Neural cell (in vitro differentiated cells): ENCODE measurements at regions not wholly inside any gene's neighbourhood (a gene's known extent, or its start where the extent isn't known, plus 50 kb on each side); places are given as distances from the start of the nearest gene placed in this dataset.

Experiments used
- H2AFZ ChIP-seq: fragments of 200-600, 300-800 bp; sonication (generic), shearing (Covaris generic); 2 replicates; pipeline ENCODE4 v1.6.0; 2014; ENCODE audit warnings: low read depth, mild to moderate bottlenecking, antibody characterized with exemption, low read length, moderate library complexity
- H3F3A ChIP-seq: fragments of 200-600 bp; shearing (Covaris generic); 2 replicates; pipeline ENCODE4 v1.6.1; 2016; ENCODE audit warnings: mild to moderate bottlenecking, moderate library complexity, mixed read lengths, antibody characterized with exemption, low read length; ENCODE audit not compliant: insufficient read depth, poor library complexity, severe bottlenecking
- H3K27ac ChIP-seq: fragments of 200-600, 300-800 bp; sonication (generic), shearing (Covaris generic); 2 replicates; pipeline ENCODE4 v1.5.1; 2014; ENCODE audit warnings: mild to moderate bottlenecking, low read length, moderate library complexity
- H3K27me3 ChIP-seq: fragments of 300-800, 200-600 bp; sonication (generic), shearing (Covaris generic); 2 replicates; pipeline ENCODE4 v1.6.0; 2014; ENCODE audit warnings: mild to moderate bottlenecking, low read depth, low read length, moderate library complexity; ENCODE audit not compliant: insufficient read depth
- H3K36me3 ChIP-seq: fragments of 300-800, 200-600 bp; sonication (generic), shearing (Covaris generic); 2 replicates; pipeline ENCODE4 v1.5.1; 2014; ENCODE audit warnings: mild to moderate bottlenecking, antibody characterized with exemption, low read length, moderate library complexity; ENCODE audit not compliant: insufficient read depth
- H3K4me2 ChIP-seq: fragments of 300-800, 200-600 bp; sonication (generic), shearing (Covaris generic); 2 replicates; pipeline ENCODE4 v1.6.0; 2014; ENCODE audit warnings: mild to moderate bottlenecking, low read length
- H3K4me3 ChIP-seq: fragments of 300-800, 200-600 bp; sonication (generic), shearing (Covaris generic); 2 replicates; pipeline ENCODE4 v1.5.1; 2014; ENCODE audit warnings: mild to moderate bottlenecking, low read length, moderate library complexity
- H3K79me2 ChIP-seq: fragments of 200-600 bp; shearing (Covaris generic); replicated peaks from 2 replicates; pipeline ENCODE4 v1.6.0; 2014; ENCODE audit warnings: mild to moderate bottlenecking, low read length, moderate library complexity; ENCODE audit not compliant: insufficient read depth
- H3K9ac ChIP-seq: fragments of 300-800, 200-600 bp; sonication (generic), shearing (Covaris generic); 2 replicates; pipeline ENCODE4 v1.6.1; 2016; ENCODE audit warnings: mild to moderate bottlenecking, low read length, mixed read lengths
- H3K9me2 ChIP-seq: fragments of 200-600 bp; shearing (Covaris generic); 2 replicates; pipeline ENCODE4 v1.6.1; 2016; ENCODE audit warnings: mild to moderate bottlenecking, low read length, mixed read lengths; ENCODE audit not compliant: insufficient read depth
- H3K9me3 ChIP-seq: fragments of 200-600, 300-800 bp; sonication (generic), shearing (Covaris generic); 2 replicates; pipeline ENCODE4 v1.6.1; 2016; ENCODE audit warnings: mild to moderate bottlenecking, mixed run types, low read length, moderate library complexity, mixed read lengths
- H4K20me1 ChIP-seq: fragments of 200-600 bp; shearing (Covaris generic); 2 replicates; pipeline ENCODE4 v1.6.1; 2016; ENCODE audit warnings: mild to moderate bottlenecking, mixed run types; ENCODE audit not compliant: insufficient read depth
- EP300 ChIP-seq: fragments of 450-650 bp; conservative IDR thresholded peaks from 2 replicates; pipeline ENCODE4 v1.6.1; 2014; ENCODE audit warnings: antibody characterized with exemption, mild to moderate bottlenecking, moderate library complexity; ENCODE audit not compliant: poor library complexity, severe bottlenecking
- EZH2 ChIP-seq: fragments of 200-600, 300-800 bp; shearing (Covaris generic), sonication (generic); IDR thresholded peaks from 2 replicates; pipeline ENCODE4 v1.6.1; 2014; ENCODE audit warnings: antibody characterized with exemption, low read length, borderline replicate concordance, mild to moderate bottlenecking; ENCODE audit not compliant: insufficient read depth, poor library complexity, severe bottlenecking
- MXI1 ChIP-seq: fragments of 450-650 bp; conservative IDR thresholded peaks from 2 replicates; pipeline ENCODE4 v1.6.1; 2014; ENCODE audit warnings: antibody characterized with exemption, mild to moderate bottlenecking; ENCODE audit not compliant: poor library complexity, severe bottlenecking
- POLR2AphosphoS5 ChIP-seq: IDR thresholded peaks from 2 replicates; pipeline ENCODE4 v1.6.1; 2012
- RAD21 ChIP-seq: fragments of 450-650 bp; conservative IDR thresholded peaks from 2 replicates; pipeline ENCODE4 v1.6.1; 2014; ENCODE audit warnings: antibody characterized with exemption, mild to moderate bottlenecking, moderate library complexity
- SMC3 ChIP-seq: fragments of 450-650 bp; conservative IDR thresholded peaks from 2 replicates; pipeline ENCODE4 v1.6.1; 2014; ENCODE audit warnings: antibody characterized with exemption, mild to moderate bottlenecking, moderate library complexity; ENCODE audit not compliant: poor library complexity
- TAF1 ChIP-seq: IDR thresholded peaks from 2 replicates; pipeline ENCODE4 v1.6.1; 2012; ENCODE audit warnings: low read depth
- TF ChIP-seq, protein P1 (sequence below): IDR thresholded peaks from 2 replicates; pipeline ENCODE4 v1.6.1; 2012; ENCODE audit warnings: borderline replicate concordance
- TF ChIP-seq, protein P2 (sequence below): fragments of 450-650 bp; IDR thresholded peaks from 2 replicates; pipeline ENCODE4 v1.5.1; 2014; ENCODE audit warnings: antibody characterized with exemption, mild to moderate bottlenecking, moderate library complexity; ENCODE audit not compliant: poor library complexity, severe bottlenecking

DNA sequence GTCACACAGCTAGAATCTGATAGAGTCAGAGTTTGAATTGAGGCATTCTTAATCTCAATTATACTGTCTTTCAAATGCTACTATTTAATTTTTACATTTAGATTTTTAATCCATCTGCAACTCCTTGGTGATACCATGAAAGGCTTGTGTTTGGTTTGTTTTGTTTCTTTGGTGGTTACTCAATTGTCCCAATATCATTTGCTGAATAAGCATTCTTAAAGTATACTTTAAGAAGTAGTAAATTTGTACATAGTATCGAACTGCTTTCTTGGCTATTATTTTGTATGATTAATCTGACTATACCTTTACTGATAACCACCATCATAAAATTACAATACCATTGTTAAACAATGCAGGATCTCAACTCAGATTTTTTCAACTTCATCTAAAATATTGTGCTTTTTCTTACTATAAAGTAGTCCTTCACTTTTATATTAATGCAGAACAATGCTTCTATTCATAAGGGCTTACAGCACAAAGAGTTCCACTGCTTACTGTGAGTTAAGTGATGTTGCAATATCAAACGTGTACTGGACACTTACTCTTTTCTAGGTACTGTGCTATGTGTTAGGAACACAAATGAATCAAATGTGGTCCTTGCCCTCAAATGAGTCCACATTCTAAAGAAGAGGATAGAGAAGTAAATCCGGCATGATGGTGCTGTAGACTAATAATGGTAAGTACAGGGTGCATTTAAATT lies 111.2 kb upstream of the GRIA3 start:
- Histone ChIP-seq H3F3A (no peaks in the 10 kb centered on the region), H2AFZ (no peak overlapping the region), H3K9ac (no peak overlapping the region), H3K4me2 (no peak overlapping the region), H3K27ac (no peak overlapping the region), H3K79me2 (no peaks in the 10 kb centered on the region), H3K36me3 (no peaks in the 10 kb centered on the region), H3K9me2 (no peaks in the 10 kb centered on the region), H4K20me1 (no peaks in the 10 kb centered on the region), H3K9me3 (no peaks in the 10 kb centered on the region), H3K4me3 (no peak overlapping the region), H3K27me3 (no peaks in the 10 kb centered on the region)
- TF ChIP-seq MXI1: no peak
- TF ChIP-seq, protein P1, sequence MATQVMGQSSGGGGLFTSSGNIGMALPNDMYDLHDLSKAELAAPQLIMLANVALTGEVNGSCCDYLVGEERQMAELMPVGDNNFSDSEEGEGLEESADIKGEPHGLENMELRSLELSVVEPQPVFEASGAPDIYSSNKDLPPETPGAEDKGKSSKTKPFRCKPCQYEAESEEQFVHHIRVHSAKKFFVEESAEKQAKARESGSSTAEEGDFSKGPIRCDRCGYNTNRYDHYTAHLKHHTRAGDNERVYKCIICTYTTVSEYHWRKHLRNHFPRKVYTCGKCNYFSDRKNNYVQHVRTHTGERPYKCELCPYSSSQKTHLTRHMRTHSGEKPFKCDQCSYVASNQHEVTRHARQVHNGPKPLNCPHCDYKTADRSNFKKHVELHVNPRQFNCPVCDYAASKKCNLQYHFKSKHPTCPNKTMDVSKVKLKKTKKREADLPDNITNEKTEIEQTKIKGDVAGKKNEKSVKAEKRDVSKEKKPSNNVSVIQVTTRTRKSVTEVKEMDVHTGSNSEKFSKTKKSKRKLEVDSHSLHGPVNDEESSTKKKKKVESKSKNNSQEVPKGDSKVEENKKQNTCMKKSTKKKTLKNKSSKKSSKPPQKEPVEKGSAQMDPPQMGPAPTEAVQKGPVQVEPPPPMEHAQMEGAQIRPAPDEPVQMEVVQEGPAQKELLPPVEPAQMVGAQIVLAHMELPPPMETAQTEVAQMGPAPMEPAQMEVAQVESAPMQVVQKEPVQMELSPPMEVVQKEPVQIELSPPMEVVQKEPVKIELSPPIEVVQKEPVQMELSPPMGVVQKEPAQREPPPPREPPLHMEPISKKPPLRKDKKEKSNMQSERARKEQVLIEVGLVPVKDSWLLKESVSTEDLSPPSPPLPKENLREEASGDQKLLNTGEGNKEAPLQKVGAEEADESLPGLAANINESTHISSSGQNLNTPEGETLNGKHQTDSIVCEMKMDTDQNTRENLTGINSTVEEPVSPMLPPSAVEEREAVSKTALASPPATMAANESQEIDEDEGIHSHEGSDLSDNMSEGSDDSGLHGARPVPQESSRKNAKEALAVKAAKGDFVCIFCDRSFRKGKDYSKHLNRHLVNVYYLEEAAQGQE: no peak
- no peak for TF ChIP-seq EP300
- TF ChIP-seq SMC3: no peak
- TF ChIP-seq POLR2AphosphoS5: no peak
- no peak for TF ChIP-seq EZH2
- no peak for TF ChIP-seq RAD21
- TF ChIP-seq, protein P2, sequence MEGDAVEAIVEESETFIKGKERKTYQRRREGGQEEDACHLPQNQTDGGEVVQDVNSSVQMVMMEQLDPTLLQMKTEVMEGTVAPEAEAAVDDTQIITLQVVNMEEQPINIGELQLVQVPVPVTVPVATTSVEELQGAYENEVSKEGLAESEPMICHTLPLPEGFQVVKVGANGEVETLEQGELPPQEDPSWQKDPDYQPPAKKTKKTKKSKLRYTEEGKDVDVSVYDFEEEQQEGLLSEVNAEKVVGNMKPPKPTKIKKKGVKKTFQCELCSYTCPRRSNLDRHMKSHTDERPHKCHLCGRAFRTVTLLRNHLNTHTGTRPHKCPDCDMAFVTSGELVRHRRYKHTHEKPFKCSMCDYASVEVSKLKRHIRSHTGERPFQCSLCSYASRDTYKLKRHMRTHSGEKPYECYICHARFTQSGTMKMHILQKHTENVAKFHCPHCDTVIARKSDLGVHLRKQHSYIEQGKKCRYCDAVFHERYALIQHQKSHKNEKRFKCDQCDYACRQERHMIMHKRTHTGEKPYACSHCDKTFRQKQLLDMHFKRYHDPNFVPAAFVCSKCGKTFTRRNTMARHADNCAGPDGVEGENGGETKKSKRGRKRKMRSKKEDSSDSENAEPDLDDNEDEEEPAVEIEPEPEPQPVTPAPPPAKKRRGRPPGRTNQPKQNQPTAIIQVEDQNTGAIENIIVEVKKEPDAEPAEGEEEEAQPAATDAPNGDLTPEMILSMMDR: no peak
- TF ChIP-seq TAF1: no peak

DNA sequence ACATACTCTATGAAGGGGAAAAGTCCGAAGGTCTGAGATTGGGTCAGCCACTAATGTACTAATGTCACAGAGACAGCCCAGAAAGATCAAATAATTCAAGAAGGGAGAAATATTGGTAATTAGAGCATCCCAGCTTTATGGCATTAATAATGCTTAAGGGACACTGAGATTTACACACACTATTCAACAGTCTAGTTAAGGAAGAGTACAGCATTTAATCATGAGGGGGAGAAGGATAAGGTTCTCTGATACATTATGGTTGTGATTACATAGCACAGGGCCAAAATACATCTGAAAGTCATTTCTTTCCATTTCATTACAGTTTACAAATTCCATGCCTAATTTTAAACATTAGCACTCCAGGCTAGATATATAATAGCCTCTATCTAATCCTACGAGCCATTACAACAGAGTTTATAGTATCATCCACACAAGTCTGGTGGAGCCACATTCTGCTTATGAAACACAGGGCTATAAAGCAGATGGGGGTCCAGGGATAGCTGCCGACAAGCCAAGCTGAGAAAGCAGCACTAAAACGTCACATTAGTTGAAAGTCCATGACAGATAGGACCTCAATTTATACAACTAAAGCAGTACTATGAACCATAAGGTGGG lies 108.0 kb upstream of the GRIA3 start:
- H2AFZ ChIP-seq: no peak overlapping the region
- TF ChIP-seq EP300 (no peak), SMC3 (no peak), MXI1 (no peak), TAF1 (no peak)
- no peaks in the 10 kb centered on the region for H3F3A ChIP-seq
- H3K27ac ChIP-seq: no peak overlapping the region
- no peaks in the 10 kb centered on the region for H3K9me2 ChIP-seq
- no peaks in the 10 kb centered on the region for H3K79me2 ChIP-seq
- no peaks in the 10 kb centered on the region for H3K9me3 ChIP-seq
- H3K4me2 ChIP-seq: no peak overlapping the region
- H3K27me3 ChIP-seq: no peaks in the 10 kb centered on the region
- H3K4me3 ChIP-seq: no peak overlapping the region
- no peak overlapping the region for H3K9ac ChIP-seq
- no peaks in the 10 kb centered on the region for H3K36me3 ChIP-seq
- no peaks in the 10 kb centered on the region for H4K20me1 ChIP-seq
